Caco-2 (cell line): ENCODE measurements at regions not wholly inside any gene's neighbourhood (a gene's known extent, or its start where the extent isn't known, plus 50 kb on each side); places are given as distances from the start of the nearest gene placed in this dataset.

Experiments used
- BruUV-seq: library from RNA; stranded (reverse); fragments of 400-500 nt; replicated peaks from 2 replicates; lab custom pipeline; 2021; lab: Mats Ljungman, UMichigan
- CTCF ChIA-PET: fragments of 300-600 bp; sonication (Branson Sonifier 250); formaldehyde crosslinking; loops from one replicate; lab custom pipeline; 2022; ENCODE audit warnings: antibody characterized with exemption; lab: Charles Lee
- POLR2A ChIA-PET: fragments of 300-600 bp; sonication (Branson Sonifier 250); formaldehyde crosslinking; loops from one replicate; lab custom pipeline; 2022; ENCODE audit warnings: antibody characterized with exemption; lab: Charles Lee
- DNase-seq, 2 experiments: peaks; one replicate each; pipeline versions ENCODE4 v3.0.0 to v3.0.0-alpha.2; 2020 to 2022
- H3K27me3 ChIP-seq: replicated peaks from 2 replicates; pipeline ENCODE4 v1.6.0; 2011; ENCODE audit warnings: low read length; ENCODE audit not compliant: control insufficient read depth, insufficient read depth
- H3K36me3 ChIP-seq: 2 replicates; pipeline ENCODE4 v1.5.1; 2011; ENCODE audit warnings: low read length; ENCODE audit not compliant: control insufficient read depth, insufficient read depth
- H3K4me1 ChIP-seq: fragments of 250-450 bp; sonication (Bioruptor Pico); 2 replicates; pipeline ENCODE4 v1.5.1; 2020; ENCODE audit warnings: mild to moderate bottlenecking
- H3K4me3 ChIP-seq: 2 replicates; pipeline ENCODE4 v1.5.1; 2011; ENCODE audit warnings: low read depth, mild to moderate bottlenecking, control low read depth, low read length
- H3K9me3 ChIP-seq: fragments of 250-450 bp; sonication (Bioruptor Pico); 2 replicates; pipeline ENCODE4 v1.5.1; 2020; ENCODE audit warnings: mild to moderate bottlenecking, moderate library complexity
- H3K27ac Mint-ChIP-seq: one replicate; pipeline ENCODE4 v1.8.0; 2022; ENCODE audit warnings: mixed read lengths; ENCODE audit not compliant: unreplicated experiment
- H3K27me3 Mint-ChIP-seq: one replicate; pipeline ENCODE4 v1.8.0; 2022; ENCODE audit warnings: mixed read lengths; ENCODE audit not compliant: insufficient read depth, unreplicated experiment
- H3K36me3 Mint-ChIP-seq: one replicate; pipeline ENCODE4 v1.8.0; 2022; ENCODE audit warnings: mild to moderate bottlenecking, mixed read lengths; ENCODE audit not compliant: insufficient read depth, unreplicated experiment
- H3K4me1 Mint-ChIP-seq: one replicate; pipeline ENCODE4 v1.8.0; 2022; ENCODE audit warnings: low read depth, mixed read lengths; ENCODE audit not compliant: unreplicated experiment
- H3K4me3 Mint-ChIP-seq: one replicate; pipeline ENCODE4 v1.8.0; 2022; ENCODE audit warnings: mild to moderate bottlenecking, moderate library complexity, mixed read lengths; ENCODE audit not compliant: unreplicated experiment
- H3K9me3 Mint-ChIP-seq: one replicate; pipeline ENCODE4 v1.8.0; 2022; ENCODE audit warnings: mixed read lengths; ENCODE audit not compliant: unreplicated experiment
- intact Hi-C: fragments of 100-400 bp; cut with micrococcal nuclease; formaldehyde crosslinking; loops from one replicate; pipeline ENCODE4 v1.10.0; 2022; ENCODE audit not compliant: unreplicated experiment
- TF ChIP-seq, protein P1 (sequence below), 2 experiments: fragments of 200-600 bp in 1 of 2; IDR thresholded peaks; 1 replicate in 1 of 2; 2 replicates in 1 of 2; pipeline versions ENCODE4 v1.5.1 to v1.8.0; 2011 to 2022; ENCODE audit warnings: antibody characterized with exemption in 1 of 2, control low read depth in 1 of 2, inconsistent platforms in 1 of 2, low read depth in 1 of 2, low read length in 1 of 2, mild to moderate bottlenecking in 1 of 2, moderate library complexity in 1 of 2; ENCODE audit not compliant: insufficient read depth in 1 of 2, severe bottlenecking in 1 of 2, unreplicated experiment in 1 of 2

DNA sequence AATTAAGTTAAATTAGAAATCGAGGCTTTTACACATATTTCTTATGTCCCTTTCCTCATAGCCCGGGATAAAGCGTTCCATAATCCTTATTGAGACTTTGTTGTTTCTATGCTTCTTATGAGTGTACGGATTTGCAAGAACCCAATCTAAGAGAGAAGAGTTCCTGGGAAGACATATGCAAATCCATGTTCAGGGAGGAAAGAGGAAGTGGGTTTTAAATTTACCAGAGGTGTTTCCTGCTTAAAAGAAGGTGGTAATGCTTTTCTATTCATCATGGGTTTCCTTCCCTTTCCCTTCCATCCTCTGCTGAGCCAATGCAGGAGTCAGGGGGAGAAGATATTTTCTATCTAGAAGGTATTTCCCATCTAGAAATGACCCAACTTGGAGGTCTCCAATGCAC lies 345.8 kb downstream of the ZNF516 start:
- H3K27ac Mint-ChIP-seq: no peak overlapping the region
- peaks cover 7% of the 10 kb centered on the region for H3K27me3 Mint-ChIP-seq
- ChIA-PET CTCF (no interaction called here), POLR2A (no interaction called here)
- H3K9me3 ChIP-seq: no peaks in the 10 kb centered on the region
- no peak overlapping the region for H3K4me3 ChIP-seq
- TF ChIP-seq, protein P1, sequence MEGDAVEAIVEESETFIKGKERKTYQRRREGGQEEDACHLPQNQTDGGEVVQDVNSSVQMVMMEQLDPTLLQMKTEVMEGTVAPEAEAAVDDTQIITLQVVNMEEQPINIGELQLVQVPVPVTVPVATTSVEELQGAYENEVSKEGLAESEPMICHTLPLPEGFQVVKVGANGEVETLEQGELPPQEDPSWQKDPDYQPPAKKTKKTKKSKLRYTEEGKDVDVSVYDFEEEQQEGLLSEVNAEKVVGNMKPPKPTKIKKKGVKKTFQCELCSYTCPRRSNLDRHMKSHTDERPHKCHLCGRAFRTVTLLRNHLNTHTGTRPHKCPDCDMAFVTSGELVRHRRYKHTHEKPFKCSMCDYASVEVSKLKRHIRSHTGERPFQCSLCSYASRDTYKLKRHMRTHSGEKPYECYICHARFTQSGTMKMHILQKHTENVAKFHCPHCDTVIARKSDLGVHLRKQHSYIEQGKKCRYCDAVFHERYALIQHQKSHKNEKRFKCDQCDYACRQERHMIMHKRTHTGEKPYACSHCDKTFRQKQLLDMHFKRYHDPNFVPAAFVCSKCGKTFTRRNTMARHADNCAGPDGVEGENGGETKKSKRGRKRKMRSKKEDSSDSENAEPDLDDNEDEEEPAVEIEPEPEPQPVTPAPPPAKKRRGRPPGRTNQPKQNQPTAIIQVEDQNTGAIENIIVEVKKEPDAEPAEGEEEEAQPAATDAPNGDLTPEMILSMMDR (IDR thresholded peaks at IDR 0.05; ENCODE audit: insufficient read depth in 1 of 2, low read depth in 1 of 2, low read length in 1 of 2, severe bottlenecking in 1 of 2, unreplicated experiment in 1 of 2): no peak
- H3K36me3 Mint-ChIP-seq: no peaks in the 10 kb centered on the region
- no peaks in the 10 kb centered on the region for H3K9me3 Mint-ChIP-seq
- no peak overlapping the region for H3K4me3 Mint-ChIP-seq
- H3K36me3 ChIP-seq: no peaks in the 10 kb centered on the region
- DNase-seq: no peak
- intact Hi-C loops: no loop called here
- H3K4me1 Mint-ChIP-seq: no peaks in the 10 kb centered on the region
- BruUV-seq: no TSS peak
- H3K27me3 ChIP-seq: no peaks in the 10 kb centered on the region
- no peaks in the 10 kb centered on the region for H3K4me1 ChIP-seq

DNA sequence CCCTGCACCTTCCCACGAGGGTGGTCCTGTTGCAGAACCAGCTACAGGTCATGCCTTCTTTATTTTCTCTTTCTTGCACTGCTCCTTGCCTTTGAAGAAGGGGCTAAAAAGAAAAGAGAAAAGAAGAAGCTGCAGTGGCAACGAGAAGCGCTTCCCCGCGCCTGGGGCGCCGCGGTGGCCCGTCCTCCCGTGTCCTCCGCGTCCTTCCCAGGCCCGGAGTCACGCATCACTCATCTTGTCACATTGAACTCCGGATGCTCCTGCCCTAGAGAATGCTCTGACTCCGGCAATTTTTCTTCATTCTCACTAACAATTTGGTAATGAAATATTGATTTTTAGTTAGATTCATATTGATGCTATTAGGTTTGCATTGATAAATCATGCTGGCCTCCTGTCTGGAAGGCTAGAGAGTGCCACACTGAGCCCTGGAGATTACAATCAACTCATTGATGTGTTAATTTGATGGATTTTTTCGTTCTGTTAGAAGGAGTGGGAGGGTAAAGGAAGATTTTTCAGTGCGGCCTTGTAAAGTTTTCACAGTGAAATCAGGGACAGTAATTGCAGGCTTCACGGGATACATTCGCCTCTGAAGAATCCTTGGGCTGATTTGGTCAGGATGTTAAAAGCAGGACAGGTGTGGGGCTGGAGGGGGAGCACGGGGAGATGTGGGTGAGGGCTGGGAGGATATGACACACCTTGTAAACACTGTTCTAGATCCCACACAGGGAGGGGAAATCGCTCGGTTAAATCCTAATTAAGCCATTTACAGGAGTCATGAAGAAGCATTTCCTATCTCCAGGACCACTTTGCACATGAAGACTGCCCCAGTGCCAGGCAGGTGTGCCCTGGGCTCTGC lies 349.3 kb downstream of the ZNF516 start:
- DNase-seq: no peak
- Histone ChIP-seq H3K27me3 (no peaks in the 10 kb centered on the region), H3K36me3 (no peaks in the 10 kb centered on the region), H3K9me3 (no peaks in the 10 kb centered on the region), H3K4me3 (no peak overlapping the region), H3K4me1 (no peaks in the 10 kb centered on the region)
- POLR2A ChIA-PET: no interaction called here
- CTCF ChIA-PET: no interaction called here
- Mint-ChIP-seq H3K27ac (no peak overlapping the region), H3K36me3 (no peaks in the 10 kb centered on the region), H3K27me3 (peaks cover 3% of the 10 kb centered on the region), H3K4me3 (no peak overlapping the region), H3K4me1 (no peaks in the 10 kb centered on the region), H3K9me3 (no peaks in the 10 kb centered on the region)
- intact Hi-C loops: no loop called here
- no TSS peak for BruUV-seq
- TF ChIP-seq, protein P1 (IDR thresholded peaks at IDR 0.05; ENCODE audit: insufficient read depth in 1 of 2, low read depth in 1 of 2, low read length in 1 of 2, severe bottlenecking in 1 of 2, unreplicated experiment in 1 of 2): no peak

DNA sequence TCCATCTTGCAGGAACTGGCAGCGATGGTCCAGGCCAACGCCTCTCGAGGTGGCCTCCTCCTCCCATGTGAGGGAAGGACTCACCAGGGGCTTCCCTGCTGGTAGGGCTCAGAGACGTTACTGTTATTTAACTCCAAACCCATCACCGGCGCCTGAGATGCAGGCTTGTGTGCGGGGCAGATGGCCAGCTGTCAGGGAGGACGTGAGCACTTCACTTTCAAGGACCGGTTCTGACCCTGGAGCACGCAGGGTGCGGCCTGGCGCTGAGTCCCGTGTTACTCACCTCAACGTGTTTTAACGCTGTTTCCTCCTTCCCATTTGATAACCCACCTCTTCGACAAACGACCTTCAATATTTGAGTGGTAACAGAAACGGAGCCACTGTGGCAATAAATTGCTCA lies 350.2 kb downstream of the ZNF516 start:
- Histone ChIP-seq H3K9me3 (no peaks in the 10 kb centered on the region), H3K27me3 (no peaks in the 10 kb centered on the region), H3K4me1 (no peaks in the 10 kb centered on the region), H3K36me3 (no peaks in the 10 kb centered on the region), H3K4me3 (no peak overlapping the region)
- Mint-ChIP-seq H3K27ac (no peak overlapping the region), H3K4me3 (no peak overlapping the region), H3K36me3 (no peaks in the 10 kb centered on the region), H3K4me1 (no peaks in the 10 kb centered on the region), H3K27me3 (peaks cover 3% of the 10 kb centered on the region), H3K9me3 (no peaks in the 10 kb centered on the region)
- CTCF ChIA-PET: no interaction called here
- no peak for DNase-seq
- TF ChIP-seq, protein P1 (IDR thresholded peaks at IDR 0.05; ENCODE audit: insufficient read depth in 1 of 2, low read depth in 1 of 2, low read length in 1 of 2, severe bottlenecking in 1 of 2, unreplicated experiment in 1 of 2): no peak
- intact Hi-C loops: no loop called here
- BruUV-seq: no TSS peak
- POLR2A ChIA-PET: no interaction called here
